T-helper 22 cell (primary cell): ENCODE measurements at regions not wholly inside any gene's neighbourhood (a gene's known extent, or its start where the extent isn't known, plus 50 kb on each side); places are given as distances from the start of the nearest gene placed in this dataset.

Experiments
- DNase-seq: peaks from one replicate; pipeline ENCODE4 v3.0.0-alpha.2; 2020; ENCODE audit warnings: low read depth

DNA sequence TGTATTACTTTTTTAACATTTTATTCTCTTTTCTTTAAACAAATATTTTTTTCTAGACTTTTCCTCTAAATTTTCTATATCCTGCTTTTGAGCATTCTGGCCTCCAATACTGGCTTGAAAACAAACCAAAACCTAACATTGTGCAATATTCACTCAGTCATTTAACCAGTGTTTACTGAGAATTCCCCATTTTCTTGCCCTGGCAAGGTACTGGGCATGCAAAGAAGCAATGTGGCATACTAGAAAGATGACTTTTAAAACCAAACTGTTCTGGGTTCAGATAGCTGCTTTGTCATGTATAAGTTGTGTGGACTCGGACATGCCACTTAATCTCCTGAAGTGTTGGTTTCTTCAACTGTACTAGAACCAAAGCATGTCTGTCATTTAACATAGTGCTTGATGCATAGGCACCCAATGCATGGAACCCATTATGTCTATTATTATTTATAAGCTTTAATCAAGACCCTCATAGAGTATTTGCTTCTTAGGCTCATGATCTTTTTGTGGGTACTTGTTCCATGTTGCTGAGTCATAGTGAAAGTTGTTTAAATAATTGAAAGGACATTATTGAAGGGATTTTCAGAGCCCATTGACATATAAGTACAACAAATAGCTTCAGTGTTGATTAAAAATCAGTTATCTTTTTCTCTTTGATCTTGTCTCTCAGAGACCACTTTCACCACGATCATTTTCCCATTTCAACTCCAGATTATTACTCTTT lies 185.4 kb upstream of the OSR1 start:
- no peak for DNase-seq

DNA sequence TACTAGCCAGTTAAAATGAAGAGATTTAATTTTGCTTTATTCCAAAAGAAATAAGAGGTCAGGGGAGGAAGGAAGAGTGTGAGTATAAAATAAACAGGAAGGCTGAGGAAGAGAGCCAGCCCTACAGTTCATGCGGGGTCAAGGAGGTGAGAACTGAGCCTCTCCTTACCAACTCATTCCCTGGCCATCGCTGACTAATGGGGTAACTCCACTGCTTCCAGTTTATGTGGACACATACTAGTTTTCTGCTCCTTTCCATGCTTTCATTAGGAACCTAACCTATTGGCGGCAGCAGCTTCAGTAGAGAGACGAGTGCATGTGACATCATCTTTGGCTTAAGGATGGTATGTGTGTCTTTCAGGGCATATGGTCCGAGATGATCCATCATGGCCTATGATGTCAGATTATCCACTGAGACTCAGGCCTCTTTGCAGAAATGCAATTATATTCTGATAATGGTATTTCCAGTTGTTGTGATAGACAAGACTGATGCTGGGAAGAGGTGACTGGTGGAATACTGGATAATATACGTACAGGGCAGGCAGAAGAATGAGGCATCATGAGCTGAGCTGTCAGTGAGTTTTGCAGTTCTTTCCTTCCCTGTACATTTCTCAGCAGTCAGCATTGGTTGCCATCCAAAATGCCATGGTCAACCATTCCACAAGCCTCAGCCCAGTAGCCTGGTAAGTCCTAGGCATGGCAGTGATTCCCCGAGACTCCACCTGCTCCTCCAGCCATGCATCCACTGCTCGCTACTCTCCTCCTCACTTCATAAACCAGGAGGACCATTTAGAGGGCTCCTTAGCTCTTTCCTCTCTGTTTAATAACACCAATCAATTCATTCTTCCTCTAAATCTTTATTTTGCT lies 184.6 kb upstream of the OSR1 start:
- no peak for DNase-seq

DNA sequence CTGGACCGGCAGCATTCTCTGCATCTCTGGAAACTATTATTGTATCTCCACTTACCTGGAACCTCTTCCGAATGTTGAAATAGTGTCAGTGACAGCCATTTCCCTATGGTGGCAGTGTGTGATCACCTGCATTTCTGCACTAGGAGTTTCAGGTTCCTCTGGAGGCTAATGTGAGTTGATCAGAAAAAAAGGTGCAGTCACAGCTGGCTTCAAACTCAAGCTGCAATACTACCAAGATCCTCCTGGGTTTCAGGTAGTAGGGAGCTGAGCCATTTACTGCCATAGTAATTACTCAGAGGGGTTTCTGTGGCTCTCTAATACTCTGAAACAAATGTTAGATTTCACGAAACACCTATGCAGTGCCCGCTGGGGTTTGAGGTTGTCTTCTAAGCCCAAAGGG lies 183.5 kb upstream of the OSR1 start:
- DNase-seq = no peak

DNA sequence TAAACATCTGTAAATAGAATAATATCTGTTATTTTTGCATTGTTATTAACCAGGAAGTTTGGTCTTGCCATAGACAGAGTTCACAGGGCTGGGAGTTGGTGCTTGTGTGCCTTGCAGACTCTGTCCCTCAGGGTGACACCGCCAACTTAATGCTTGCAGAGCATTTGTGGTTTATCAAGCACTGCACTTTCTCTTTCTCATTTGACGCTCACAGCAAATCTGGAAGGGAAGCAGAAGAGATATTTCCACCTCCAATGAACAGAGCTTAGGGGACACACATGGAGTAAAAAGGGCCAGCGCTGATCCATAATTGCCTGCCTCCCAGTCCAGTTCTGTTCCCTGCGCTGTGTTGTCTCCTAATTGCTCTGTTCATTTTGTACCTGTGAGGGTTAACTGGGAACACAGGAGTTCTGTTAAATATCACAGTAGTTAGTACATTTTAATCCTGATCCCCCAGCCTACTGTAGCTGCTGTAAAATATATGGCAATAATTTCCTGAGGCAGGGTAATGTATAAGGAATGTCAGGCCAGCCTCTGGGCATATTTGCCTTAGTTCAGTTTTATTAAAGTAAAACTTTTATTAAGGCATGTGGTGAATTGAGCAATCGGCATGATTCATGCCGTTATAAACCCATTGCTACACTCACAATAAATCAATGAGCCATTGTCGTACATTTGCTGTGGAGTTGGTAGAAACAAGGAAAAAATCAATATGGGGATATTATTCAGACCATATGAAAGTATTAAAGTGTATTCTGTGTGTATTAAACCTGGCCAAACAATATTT lies 182.5 kb upstream of the OSR1 start:
- no peak for DNase-seq

DNA sequence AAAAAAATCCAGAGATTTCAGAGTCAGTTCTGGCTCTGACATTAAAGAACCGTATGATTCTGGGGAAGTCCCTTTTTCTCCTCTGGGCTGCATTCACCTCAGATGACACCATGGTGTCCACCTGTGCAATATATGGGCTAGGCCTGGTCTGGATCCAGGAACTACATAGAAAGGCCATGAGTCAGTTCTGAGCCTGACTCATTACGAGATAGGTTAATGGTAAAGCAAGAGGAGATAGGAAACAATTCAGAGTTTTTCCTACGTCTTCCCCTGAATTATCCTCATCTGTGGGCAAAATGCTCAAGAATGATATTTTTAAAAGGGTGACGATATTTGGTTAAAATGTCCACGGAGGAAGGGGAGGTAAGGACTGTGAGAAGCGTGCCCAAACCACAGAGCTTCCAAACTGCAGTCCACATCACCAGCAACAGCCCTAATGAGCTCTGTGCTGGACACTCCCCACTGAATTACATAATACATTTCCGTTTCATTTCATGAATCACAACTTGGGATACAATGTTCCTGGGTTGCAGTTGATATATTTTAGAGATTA lies 180.1 kb upstream of the OSR1 start:
- DNase-seq = no peak

DNA sequence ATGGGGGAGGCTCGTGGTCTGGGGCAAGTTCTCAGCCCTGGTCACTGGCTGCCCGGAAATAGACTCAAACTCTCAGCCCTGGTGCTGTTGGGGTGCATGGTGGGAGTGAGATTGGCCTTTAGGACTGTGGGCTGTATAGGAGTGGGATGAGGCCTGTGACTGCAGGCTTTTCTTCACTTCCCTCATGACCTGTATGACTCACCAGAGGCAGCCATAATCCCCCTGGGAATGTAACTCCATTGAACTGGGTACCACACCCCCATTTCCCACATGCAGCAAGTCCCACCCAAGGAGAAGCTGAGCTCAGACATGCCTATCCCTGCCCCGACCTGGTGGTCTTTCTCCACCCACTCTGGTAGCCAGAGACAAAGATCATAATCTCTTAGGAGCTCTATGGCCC lies 177.7 kb upstream of the OSR1 start:
- DNase-seq = no peak

DNA sequence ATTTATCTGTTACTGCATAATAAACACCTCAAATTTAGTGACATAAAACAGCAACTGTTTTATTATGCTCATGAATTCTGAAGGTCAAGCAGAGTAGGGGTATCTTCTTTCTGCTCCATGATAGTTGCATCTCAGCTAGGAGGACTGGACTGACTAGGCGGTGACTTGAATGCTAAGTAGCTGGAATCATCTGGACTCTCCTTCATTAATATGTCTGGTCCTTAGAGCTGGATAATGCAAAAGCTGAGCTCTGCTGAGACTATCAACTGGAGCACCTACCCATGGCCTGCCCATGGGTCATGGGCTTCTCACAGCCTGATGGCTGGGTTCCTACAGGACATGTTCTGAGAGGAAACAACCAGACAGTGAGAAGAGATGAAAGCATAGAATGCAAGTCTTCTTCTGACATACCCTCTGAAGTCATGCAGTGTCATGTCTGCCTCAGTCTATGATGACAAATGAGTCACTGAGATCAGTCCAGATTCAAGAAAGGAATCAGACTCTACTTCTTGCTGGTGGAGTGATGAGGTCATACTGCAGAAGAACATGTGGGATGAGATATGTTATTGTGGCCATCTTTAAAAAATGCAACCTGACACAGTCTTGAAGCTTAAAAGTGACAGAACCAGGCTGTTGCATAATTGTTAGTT lies 174.2 kb upstream of the OSR1 start:
- no peak for DNase-seq

DNA sequence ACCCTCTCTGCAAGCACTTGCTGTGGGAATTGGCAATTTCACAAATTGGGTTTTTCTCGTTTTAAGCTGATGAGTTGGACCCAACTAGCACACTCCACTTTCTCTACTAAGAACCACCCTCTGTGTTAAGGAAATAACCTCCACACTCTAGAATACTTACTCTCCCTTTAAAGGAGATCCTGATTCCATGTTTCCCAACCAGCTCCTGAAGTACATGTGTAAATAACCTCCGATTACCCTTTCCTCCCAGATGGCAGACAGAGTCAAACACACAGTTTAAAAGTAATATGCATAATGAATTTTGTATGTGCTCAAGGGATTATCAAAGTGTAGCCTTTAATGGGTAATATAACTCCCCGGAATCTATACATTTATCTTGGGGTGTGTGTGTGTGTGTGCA lies 171.3 kb upstream of the OSR1 start:
- no peak for DNase-seq

DNA sequence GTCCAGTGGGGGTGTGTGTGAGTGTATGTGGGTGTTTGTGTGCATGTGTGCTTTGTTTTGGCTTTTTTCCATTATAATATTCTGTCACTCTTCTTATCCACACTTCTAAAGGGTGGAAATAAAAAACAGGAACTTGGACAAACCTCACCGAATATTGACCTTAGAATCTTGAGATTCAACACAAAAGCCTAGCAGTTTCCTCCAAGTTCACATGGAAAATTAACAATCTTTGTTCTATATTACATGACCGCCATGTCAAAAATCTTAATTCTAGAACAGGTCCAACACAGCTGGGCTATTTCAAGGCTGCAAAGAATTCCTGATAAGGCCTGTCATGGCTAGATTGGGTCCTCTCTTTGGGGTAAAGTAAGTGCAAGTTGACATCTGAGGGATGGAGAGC lies 169.3 kb upstream of the OSR1 start:
- DNase-seq = no peak

DNA sequence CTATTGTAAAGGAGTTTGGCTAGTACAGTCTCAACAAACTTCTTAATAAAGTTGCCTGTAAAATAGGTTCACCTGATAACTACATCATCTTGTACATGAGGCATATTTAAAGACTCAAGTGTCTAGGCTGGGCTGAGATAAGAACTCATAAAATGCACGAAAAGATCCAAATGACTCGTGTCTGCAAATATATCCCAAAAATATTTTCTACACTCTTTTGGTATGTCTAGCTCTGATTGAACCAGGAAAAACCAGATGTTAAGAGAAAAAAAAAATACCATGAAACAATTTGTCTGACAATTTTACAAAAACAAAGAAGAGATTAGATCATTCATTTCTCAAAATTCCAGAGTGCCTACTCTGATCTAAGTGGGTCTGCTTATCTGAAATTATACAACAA lies 166.9 kb upstream of the OSR1 start:
- no peak for DNase-seq

DNA sequence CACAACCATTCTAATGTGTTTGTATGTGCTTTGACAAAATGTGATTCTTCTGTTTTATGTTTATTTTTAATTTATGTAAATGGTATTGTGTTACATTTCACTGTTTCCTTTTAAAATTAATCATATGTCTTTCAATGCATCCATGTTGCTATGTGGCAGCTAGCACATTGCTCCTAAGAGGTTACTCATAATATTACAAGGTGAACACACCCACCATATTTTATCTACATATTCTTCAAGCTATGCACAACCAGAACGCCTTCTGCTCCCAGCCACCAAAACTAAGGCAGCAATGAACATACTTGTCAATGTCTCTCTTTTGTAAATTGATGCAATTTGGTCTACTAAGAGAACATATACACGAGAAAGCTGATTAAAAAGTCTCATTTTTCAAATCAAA lies 160.6 kb upstream of the OSR1 start:
- DNase-seq = no peak

DNA sequence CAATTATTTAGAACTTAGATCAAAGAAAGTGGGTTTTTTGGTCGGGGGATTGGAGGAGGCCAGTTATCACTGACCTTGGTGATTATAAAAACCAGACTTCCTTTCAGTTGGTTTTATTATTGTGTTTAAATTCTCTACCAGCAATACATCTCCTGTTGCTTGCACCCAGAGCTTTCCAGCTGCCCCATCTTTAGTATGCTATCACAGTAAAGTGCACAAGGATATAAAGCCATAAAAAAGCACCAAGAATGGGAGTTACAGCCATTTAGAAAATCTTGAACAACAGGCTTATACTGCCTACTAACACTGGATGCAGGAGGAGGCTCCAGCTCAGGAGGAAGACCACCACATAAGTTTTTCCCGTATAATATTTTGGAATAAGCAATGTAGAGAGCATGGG lies 148.7 kb upstream of the OSR1 start:
- DNase-seq = no peak

DNA sequence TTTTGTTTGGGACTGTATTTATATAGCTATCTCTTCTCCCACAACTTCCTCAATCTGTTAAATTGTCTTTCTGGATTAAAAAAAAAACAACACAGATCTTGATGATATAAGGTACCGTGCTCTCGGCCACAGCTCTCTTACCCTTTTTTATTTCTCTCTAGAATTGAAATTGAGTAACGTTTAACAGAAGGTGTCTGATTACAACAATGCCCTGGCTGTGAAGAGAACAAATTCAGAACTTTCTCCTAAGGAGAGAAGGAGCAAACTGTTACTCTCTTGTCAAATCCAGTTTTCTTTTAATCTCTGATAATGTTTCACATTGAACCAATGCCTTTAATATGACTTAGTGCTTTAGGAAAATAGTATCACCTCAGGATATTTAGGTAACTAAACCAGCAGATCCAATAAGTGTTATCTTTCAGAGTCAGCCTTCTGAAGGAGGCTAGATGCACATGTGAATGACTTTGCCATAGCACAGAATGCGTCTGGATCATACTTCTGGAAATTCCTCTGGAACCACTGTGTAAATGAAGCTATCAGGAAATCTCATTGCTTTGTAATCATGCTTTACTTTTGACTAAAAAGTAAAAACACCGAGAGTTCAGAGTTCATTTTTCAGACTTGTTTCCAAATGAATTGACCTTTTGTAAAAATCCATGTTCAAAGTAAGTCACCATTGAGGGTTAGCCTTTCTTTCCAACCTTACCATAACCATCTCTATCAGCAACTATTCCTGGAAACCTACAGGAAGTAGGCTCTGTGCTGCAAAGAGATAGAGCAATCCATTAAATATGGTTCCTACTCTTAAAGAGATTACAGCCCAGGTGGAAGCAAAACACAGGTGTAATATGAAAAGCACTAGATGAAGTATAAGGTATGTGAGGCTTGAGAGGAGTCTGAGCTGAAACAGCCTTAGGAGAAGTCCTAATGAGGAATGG lies 147.0 kb upstream of the OSR1 start:
- DNase-seq = no peak

DNA sequence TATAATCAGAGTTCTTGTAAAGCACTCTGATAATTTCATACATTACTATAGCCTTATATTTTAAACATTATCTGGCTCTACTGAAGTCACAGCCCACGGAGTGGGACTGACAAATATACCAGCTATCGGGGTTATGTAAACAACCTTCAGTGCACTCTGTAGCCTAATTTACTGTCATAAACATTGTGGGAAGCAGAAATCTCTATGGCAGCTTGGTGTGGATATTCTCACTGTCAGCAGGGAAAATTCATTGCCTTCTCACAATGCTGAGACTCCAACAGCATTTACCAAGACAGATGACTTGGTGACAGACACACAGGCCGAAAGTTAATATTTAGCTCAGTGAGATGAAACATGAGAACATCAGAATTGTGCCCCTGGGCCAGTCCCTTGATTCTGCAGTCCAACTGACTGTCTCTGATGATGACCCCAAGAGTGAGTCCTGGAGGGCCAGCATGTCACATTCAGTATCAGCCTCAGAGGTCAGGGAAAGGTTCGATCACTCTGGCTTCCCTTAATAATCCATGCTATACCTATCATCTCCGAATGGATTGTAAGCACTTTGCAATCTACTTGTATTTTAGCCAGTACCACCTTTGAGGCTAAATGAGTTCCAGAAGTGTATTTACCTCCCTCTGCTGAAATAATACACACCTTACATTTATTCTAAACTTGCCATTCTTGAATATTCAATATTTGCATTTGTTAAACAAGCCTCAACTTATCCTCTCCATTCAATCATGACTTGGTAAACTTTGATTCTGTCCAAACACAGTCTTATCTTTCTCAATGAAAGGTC lies 146.2 kb upstream of the OSR1 start:
- no peak for DNase-seq

DNA sequence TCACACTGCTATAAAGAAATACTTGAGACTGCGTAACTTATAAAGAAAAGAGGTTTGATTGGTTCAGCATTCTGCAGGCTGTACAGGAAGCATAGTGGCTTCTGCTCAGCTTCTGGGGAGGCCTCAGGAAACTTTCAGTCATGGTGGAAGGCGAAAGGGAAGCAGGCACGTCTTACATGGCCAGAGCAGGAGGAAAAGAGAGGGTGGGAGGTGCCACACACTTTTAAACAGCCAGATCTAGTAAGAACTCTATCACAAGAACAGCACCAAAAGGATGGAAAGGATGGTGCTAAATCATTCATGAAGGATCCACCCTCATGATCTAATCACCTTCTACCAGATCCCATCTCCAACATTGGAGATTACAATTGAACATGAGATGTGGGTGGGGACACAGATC lies 145.5 kb upstream of the OSR1 start:
- no peak for DNase-seq

DNA sequence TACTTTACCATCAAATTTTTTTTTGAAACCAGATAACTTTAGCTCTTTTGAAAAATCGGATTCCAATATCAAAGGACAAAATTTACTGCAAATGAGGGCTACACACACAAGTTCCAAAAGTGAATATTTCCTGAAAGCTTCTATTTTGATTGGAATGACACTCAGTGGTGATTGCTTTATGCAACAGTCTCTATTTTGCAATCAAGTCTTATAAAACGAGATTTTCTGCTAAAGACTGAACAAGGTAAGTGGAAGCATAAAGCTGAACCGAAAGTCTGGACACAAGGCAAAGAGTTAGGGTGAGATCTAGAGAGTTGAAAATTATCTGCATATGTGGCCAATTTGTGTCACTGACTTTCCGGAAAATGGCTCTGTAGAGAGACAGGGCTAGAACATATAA lies 145.0 kb upstream of the OSR1 start:
- DNase-seq = no peak

DNA sequence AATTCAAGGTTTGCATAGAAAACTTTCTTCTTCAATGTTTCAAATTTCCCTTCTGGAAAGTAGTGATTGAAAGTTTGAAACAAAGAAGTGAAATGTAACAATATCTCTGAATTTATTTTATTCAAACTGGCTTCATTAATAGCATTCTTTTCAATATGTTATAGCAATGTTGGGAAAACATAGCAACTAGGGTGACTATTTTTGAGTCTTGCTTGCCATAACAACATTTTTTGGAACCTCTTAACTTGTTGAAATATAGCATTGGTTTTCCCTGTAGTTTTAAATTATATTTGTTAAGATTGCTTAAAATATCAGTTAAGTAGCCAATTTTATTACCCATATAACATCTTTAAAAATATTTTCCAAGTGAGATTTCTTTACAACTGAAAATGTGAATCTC lies 141.7 kb upstream of the OSR1 start:
- no peak for DNase-seq

DNA sequence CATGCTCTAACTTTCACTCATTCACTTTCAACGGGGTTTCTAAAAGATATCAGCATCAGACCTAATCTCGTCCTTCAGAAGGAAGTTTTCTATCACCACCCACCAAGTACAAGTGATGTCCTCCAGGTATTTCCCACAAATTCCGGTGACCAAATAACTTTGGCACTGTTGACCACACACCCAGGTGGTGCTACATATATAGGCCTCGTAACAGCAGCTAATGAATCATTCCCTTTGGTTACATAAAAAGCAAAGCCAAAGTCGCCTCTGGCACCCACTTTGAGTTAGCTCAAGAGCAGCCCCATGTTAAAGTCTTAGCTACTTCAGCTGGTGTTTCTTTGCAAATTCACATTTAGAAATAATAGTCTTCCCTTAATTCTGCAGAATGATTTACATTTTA lies 138.2 kb upstream of the OSR1 start:
- DNase-seq = no peak

DNA sequence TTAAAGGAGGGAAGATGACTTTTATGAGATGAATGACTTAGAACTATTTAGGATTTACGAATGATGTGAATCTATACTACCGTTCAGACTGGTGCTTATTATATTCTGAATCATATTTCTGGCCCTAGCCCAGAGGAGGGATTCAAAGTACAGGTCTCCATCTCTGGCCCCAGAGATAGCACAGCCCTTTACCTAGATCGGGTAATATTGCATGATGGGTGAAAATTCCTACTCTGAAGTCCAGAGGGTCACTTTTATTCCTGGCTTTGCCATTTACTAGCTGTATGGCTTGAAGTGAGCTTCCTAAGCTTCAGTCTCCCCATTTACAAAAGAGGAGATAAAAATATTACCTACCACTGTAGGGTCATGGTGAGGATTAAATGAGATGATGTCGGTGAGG lies 135.8 kb upstream of the OSR1 start:
- DNase-seq = no peak

DNA sequence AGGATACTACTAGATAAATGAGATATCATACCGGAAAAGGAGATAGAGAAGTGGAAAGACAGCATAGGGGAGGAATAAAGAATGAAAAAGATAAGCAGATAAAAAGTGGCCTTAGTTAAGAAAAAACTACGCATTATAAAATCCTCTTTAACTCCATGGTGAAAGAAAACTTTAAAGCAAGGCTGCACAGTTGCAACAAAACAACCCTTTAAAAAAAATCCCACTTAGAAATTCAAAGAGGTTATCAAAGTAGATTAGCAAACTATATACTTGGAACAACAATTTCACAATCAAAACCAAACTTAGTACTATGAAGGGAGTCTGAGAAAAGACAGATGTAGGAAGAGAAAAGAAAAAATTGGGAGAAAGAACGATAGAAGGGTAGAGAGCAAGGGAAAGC lies 133.4 kb upstream of the OSR1 start:
- no peak for DNase-seq
